ENCODE measurements at regions not wholly inside any gene's neighbourhood (a gene's known extent, or its start where the extent isn't known, plus 50 kb on each side); places are given as distances from the start of the nearest gene placed in this dataset.

- Histone ChIP-seq H3K23ac (ENCODE audit: insufficient read length) (no peak overlapping the region), H3K9ac (replicated peaks in 1 of 4; ENCODE audit: extremely low read depth in 1 of 4, low read depth in 3 of 4, low read length in 3 of 4) (no peak overlapping the region), H2BK5ac (ENCODE audit: low read depth, low read length) (peak overlapping the region; percentile 0; the same call in 1 of the 2 replicates), H2BK12ac (ENCODE audit: low read depth, low read length) (no peak overlapping the region), H3K4ac (replicated peaks; ENCODE audit: insufficient read length, low read depth, low read length) (no peak overlapping the region), H3K14ac (ENCODE audit: insufficient read length) (no peak overlapping the region), H3K23me2 (ENCODE audit: low read depth, low read length) (no peaks in the 10 kb centered on the region), H3K9me3 (ENCODE audit: insufficient read depth in 2 of 2, low read depth in 1 of 2, low read length in 1 of 2) (no peaks in the 10 kb centered on the region), H2AK5ac (ENCODE audit: low read depth, low read length) (no peak overlapping the region), H3K18ac (ENCODE audit: extremely low read depth, low read length) (no peak overlapping the region), H3K79me2 (ENCODE audit: control insufficient read depth in 1 of 2, insufficient read depth in 2 of 2, low read length in 2 of 2) (no peaks in the 10 kb centered on the region), H3K27me3 (replicated peaks in 1 of 4; ENCODE audit: control insufficient read depth in 3 of 4, extremely low read depth in 1 of 4, insufficient read depth in 3 of 4, low read length in 3 of 4) (no peaks in the 10 kb centered on the region), H3K36me3 (ENCODE audit: control insufficient read depth in 2 of 4, insufficient read depth in 4 of 4, low read length in 3 of 4) (peaks cover 0 to 2% (median 0%) of the 10 kb centered on the region in 4 experiments; a peak in 1 of 8 replicates), H2BK15ac (ENCODE audit: low read length) (no peak overlapping the region), H2BK120ac (replicated peaks; ENCODE audit: low read depth, low read length) (no peak overlapping the region), H2BK20ac (ENCODE audit: low read length) (no peak overlapping the region), H3K27ac (ENCODE audit: low read depth, low read length) (0 out of 2 replicates have a peak overlapping the region, but pooled peaks have one; percentile 16), H4K91ac (replicated peaks; ENCODE audit: insufficient read length, low read length) (no peak overlapping the region), H3K79me1 (ENCODE audit: low read depth, low read length) (no peaks in the 10 kb centered on the region), H3K4me1 (replicated peaks in 1 of 4; ENCODE audit: control insufficient read depth in 3 of 4, insufficient read depth in 4 of 4, low read length in 3 of 4) (peaks cover 0 to 5% (median 5%) of the 10 kb centered on the region in 4 experiments; a peak in 4 of 7 replicates), H4K8ac (ENCODE audit: extremely low read depth, insufficient read depth, low read length) (no peak overlapping the region), H2AFZ (ENCODE audit: low read length) (no peak overlapping the region), H3K56ac (replicated peaks; ENCODE audit: insufficient read length, low read depth, low read length) (no peak overlapping the region), H4K5ac (ENCODE audit: insufficient read length, low read depth, low read length) (no peak overlapping the region), H3K4me3 (ENCODE audit: extremely low read depth in 1 of 4, insufficient read depth in 2 of 4, low read depth in 3 of 4, low read length in 4 of 4) (no peak overlapping the region), H4K20me1 (replicated peaks in 1 of 2; ENCODE audit: control insufficient read depth in 1 of 2, insufficient read depth in 2 of 2, low read length in 2 of 2) (no peaks in the 10 kb centered on the region), H3K4me2 (ENCODE audit: insufficient read depth in 1 of 2, low read depth in 2 of 2, low read length in 2 of 2) (no peak overlapping the region)
- FAIRE-seq (no peak), DNase-seq (ENCODE audit: low read depth in 1 of 2, low spot score in 2 of 2) (no peak)
- CTCF ChIA-PET (ENCODE audit: partially characterized antibody), result interaction anchor here (1.2 kb wide), 1 partner anchor 43 kb away, joined by 3 read pairs; no protein-coding TSS in a partner anchor
- WGBS, 2 experiments (ENCODE audit: extremely low coverage in 1 of 2, insufficient coverage in 1 of 2, insufficient read length in 1 of 2, insufficient replicate concordance in 2 of 2, low coverage in 1 of 2, low lambda C conversion rate in 2 of 2, missing lambda C conversion rate in 1 of 2), result 90% methylated on average over 13 of the region's 13 CpGs; no CpG with 5 or more reads in 1 of the 2 experiments
- POLR2A ChIA-PET (ENCODE audit: partially characterized antibody), result no interaction called here
- TF ChIP-seq ZNF274 (IDR thresholded peaks at IDR 0.05; ENCODE audit: borderline replicate concordance, extremely low read depth, low read length) (no peak), CREB1 (IDR thresholded peaks at IDR 0.05) (no peak), RFX5 (IDR thresholded peaks at IDR 0.05; ENCODE audit: borderline replicate concordance, low read depth, low read length) (no peak), MAX (IDR thresholded peaks at IDR 0.05) (no peak), ASH2L (IDR thresholded peaks at IDR 0.05; ENCODE audit: low read length) (no peak), NRF1 (IDR thresholded peaks at IDR 0.05; ENCODE audit: low read depth, low read length) (no peak), JUND (IDR thresholded peaks at IDR 0.05; ENCODE audit: low read length) (no peak), SP1 (IDR thresholded peaks at IDR 0.05; ENCODE audit: low read depth, low read length) (no peak), MAFK (IDR thresholded peaks at IDR 0.05; ENCODE audit: low read depth, low read length) (no peak), SIX5 (IDR thresholded peaks at IDR 0.05; ENCODE audit: low read depth, low read length) (no peak), NANOG (IDR thresholded peaks at IDR 0.05; ENCODE audit: insufficient read depth, low read depth, low read length, poor library complexity, severe bottlenecking) (no peak), HDAC2 (IDR thresholded peaks at IDR 0.05; ENCODE audit: borderline replicate concordance in 1 of 2, low read depth in 2 of 2, low read length in 2 of 2) (no peak), KDM5A (IDR thresholded peaks at IDR 0.05; ENCODE audit: low read length) (no peak), GTF2F1 (IDR thresholded peaks at IDR 0.05; ENCODE audit: borderline replicate concordance, low read depth, low read length) (no peak), POLR2AphosphoS5 (IDR thresholded peaks at IDR 0.05; ENCODE audit: low read depth, low read length) (no peak), KDM4A (IDR thresholded peaks at IDR 0.05; ENCODE audit: low read depth, low read length, severe bottlenecking) (no peak)
Observed at GRCh38 chr11:92844197-92844596, 125.3 kb upstream of the MTNR1B start.
